Smooth muscle cell (in vitro differentiated cells): ENCODE measurements at regions not wholly inside any gene's neighbourhood (a gene's known extent, or its start where the extent isn't known, plus 50 kb on each side); places are given as distances from the start of the nearest gene placed in this dataset.
A peak's percentile ranks its signal among the peaks of the same experiment; 100 is the strongest.

Experiments used
- DNase-seq: peaks from one replicate; lab custom pipeline; 2025; ENCODE audit not compliant: unreplicated experiment; lab: John Stamatoyannopoulos, UW
- H2AFZ ChIP-seq: fragments of 200-600 bp; sonication (generic); 2 replicates; pipeline ENCODE4 v1.6.0; 2016; ENCODE audit warnings: antibody characterized with exemption, low read depth, mild to moderate bottlenecking
- H3F3A ChIP-seq: fragments of 200-600 bp; sonication (generic); 2 replicates; pipeline ENCODE4 v1.6.0; 2017; ENCODE audit warnings: antibody characterized with exemption, low read depth
- H3K27ac ChIP-seq: fragments of 200-600 bp; sonication (generic); 2 replicates; pipeline ENCODE4 v1.5.1; 2016; ENCODE audit warnings: low read depth, mild to moderate bottlenecking
- H3K27me3 ChIP-seq: fragments of 200-600 bp; sonication (generic); 2 replicates; pipeline ENCODE4 v1.6.1; 2016; ENCODE audit warnings: low read depth, mild to moderate bottlenecking
- H3K36me3 ChIP-seq: fragments of 200-600 bp; sonication (generic); 2 replicates; pipeline ENCODE4 v1.5.1; 2016; ENCODE audit warnings: low read depth
- H3K4me1 ChIP-seq: fragments of 200-600 bp; sonication (generic); 2 replicates; pipeline ENCODE4 v1.5.1; 2016; ENCODE audit warnings: low read depth
- H3K4me2 ChIP-seq: fragments of 200-600 bp; sonication (generic); 2 replicates; pipeline ENCODE4 v1.6.0; 2016; ENCODE audit warnings: mild to moderate bottlenecking
- H3K4me3 ChIP-seq: fragments of 200-600 bp; sonication (generic); 2 replicates; pipeline ENCODE4 v1.5.1; 2016; ENCODE audit warnings: mild to moderate bottlenecking
- H3K79me2 ChIP-seq: fragments of 200-600 bp; sonication (generic); 2 replicates; pipeline ENCODE4 v1.6.0; 2016; ENCODE audit warnings: low read depth, mild to moderate bottlenecking
- H3K9ac ChIP-seq: fragments of 200-600 bp; sonication (generic); 2 replicates; pipeline ENCODE4 v1.6.0; 2016; ENCODE audit warnings: low read depth
- H3K9me3 ChIP-seq: fragments of 200-600 bp; sonication (generic); replicated peaks from 2 replicates; pipeline ENCODE4 v1.5.1; 2016; ENCODE audit warnings: low read depth
- H4K20me1 ChIP-seq: fragments of 200-600 bp; sonication (generic); 2 replicates; pipeline ENCODE4 v1.6.0; 2016; ENCODE audit warnings: low read depth
- CTCF ChIP-seq: fragments of 200-600 bp; sonication (generic); IDR thresholded peaks from 2 replicates; pipeline ENCODE4 v1.5.1; 2017; ENCODE audit warnings: borderline replicate concordance, mild to moderate bottlenecking, antibody characterized with exemption; ENCODE audit not compliant: insufficient read depth, poor library complexity, severe bottlenecking
- WGBS: methylation state at CpG from one replicate; pipeline ENCODE4 v1.1.7; 2016; ENCODE audit warnings: low lambda C conversion rate; 5-methylcytosine and 5-hydroxymethylcytosine counted together

DNA sequence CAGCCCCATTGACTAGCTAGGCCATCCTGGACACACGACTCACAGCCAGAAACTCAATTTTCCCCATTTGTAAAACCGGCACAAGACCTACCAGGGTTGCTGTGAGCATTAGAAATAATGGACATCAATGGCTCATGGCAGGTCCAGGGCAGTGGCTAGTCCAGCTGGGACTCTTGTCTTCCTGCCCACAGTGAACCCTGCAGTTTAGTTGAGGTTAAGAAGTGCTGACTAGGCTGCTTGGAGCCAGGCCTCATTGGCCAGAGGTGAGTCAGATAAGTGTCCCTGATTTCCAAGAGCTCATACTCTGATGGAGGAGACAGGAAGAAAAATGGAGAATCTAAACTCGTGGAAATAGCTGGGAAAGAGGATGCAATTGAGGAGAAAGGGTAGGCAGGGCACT lies 123.4 kb upstream of the ZNF92 start:
- H3K79me2 ChIP-seq = no peaks in the 10 kb centered on the region
- no peaks in the 10 kb centered on the region for H3K27me3 ChIP-seq
- H3F3A ChIP-seq = no peaks in the 10 kb centered on the region
- H3K4me1 ChIP-seq = no peaks in the 10 kb centered on the region
- H4K20me1 ChIP-seq = no peaks in the 10 kb centered on the region
- H3K27ac ChIP-seq = no peak overlapping the region
- no peaks in the 10 kb centered on the region for H3K36me3 ChIP-seq
- H3K9me3 ChIP-seq = no peaks in the 10 kb centered on the region
- no peak overlapping the region for H3K9ac ChIP-seq
- H2AFZ ChIP-seq = no peak overlapping the region
- H3K4me3 ChIP-seq = no peak overlapping the region
- no peak overlapping the region for H3K4me2 ChIP-seq
- 92% methylated on average over 3 of the region's 3 CpGs for WGBS
- no peak for DNase-seq
- no peak for TF ChIP-seq CTCF

DNA sequence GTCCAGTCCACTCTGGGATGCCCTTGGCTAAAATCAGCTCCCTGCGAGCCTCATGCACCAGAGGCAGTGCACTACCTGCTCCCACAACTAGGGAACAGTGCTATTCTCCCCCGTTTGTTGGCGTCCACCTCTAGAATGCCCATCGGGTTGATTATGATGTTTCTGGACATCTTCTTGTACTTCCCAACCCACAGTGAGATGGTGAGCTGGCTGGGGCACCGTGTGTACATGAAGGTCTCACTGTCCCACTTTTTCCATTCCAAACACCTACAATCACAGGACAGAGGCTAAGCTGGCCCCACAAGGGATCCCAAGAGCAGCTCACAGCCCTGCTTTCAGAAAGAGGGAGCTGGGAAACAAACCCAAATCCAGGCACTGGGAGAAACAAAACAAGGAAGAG lies 126.2 kb upstream of the ZNF92 start:
- WGBS = 90% methylated on average over 5 of the region's 5 CpGs
- no peaks in the 10 kb centered on the region for H3K9me3 ChIP-seq

GRCh38 chr7:65239707-65240352 lies 133.8 kb upstream of the ZNF92 start:
- H3K4me3 ChIP-seq = peak overlapping the region; percentile 68
- no peaks in the 10 kb centered on the region for H3K36me3 ChIP-seq
- no peaks in the 10 kb centered on the region for H3F3A ChIP-seq
- H3K4me2 ChIP-seq = peak overlapping the region; percentile 94
- H4K20me1 ChIP-seq = no peaks in the 10 kb centered on the region
- TF ChIP-seq CTCF = no peak
- H3K27me3 ChIP-seq = peaks cover 5% of the 10 kb centered on the region
- peak; percentile 23 for DNase-seq
- H3K79me2 ChIP-seq = no peaks in the 10 kb centered on the region
- peak overlapping the region; percentile 65 for H3K9ac ChIP-seq
- no peak overlapping the region for H3K27ac ChIP-seq
- no peaks in the 10 kb centered on the region for H3K4me1 ChIP-seq
- peak overlapping the region; percentile 92 for H2AFZ ChIP-seq
- WGBS = under 1% methylated on average over 50 of the region's 52 CpGs
- no peaks in the 10 kb centered on the region for H3K9me3 ChIP-seq

More for the DNA sequence above, 126.2 kb upstream of the ZNF92 start:
- Histone ChIP-seq H3K27ac (no peak overlapping the region), H3K36me3 (no peaks in the 10 kb centered on the region), H3K79me2 (no peaks in the 10 kb centered on the region), H3K4me1 (no peaks in the 10 kb centered on the region), H3F3A (no peaks in the 10 kb centered on the region), H3K4me3 (no peak overlapping the region), H2AFZ (no peak overlapping the region), H3K4me2 (no peak overlapping the region), H4K20me1 (no peaks in the 10 kb centered on the region), H3K9ac (no peak overlapping the region), H3K27me3 (peaks cover 5% of the 10 kb centered on the region)
- no peak for TF ChIP-seq CTCF
- DNase-seq = no peak

DNA sequence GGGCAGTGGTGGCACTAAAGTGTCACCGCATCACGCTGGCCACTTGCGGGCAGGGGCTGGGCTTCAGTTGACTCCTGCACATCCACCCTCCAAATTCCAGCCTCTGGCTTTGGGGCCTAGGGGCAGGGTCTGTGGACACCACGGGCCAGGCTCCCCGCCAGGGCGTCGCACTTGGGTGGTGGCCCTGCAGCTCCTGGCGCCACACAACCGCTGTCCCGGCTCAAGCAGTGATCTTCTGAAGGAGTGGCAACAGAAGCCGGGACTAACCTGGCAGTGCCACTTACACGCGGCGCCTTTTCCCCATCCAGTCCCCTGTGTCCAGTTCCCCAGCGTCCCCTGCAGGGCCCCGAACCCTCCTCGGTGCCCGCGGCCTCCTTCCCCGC lies 134.3 kb upstream of the ZNF92 start:
- Histone ChIP-seq H3K27ac (no peak overlapping the region), H3F3A (no peaks in the 10 kb centered on the region)

More for the DNA sequence above, 134.3 kb upstream of the ZNF92 start:
- Histone ChIP-seq H3K9ac (peak overlapping the region; percentile 65), H3K79me2 (no peaks in the 10 kb centered on the region), H2AFZ (peak overlapping the region; percentile 92), H3K36me3 (no peaks in the 10 kb centered on the region), H3K9me3 (no peaks in the 10 kb centered on the region), H3K4me1 (no peaks in the 10 kb centered on the region), H3K4me2 (peak overlapping the region; percentile 94), H4K20me1 (no peaks in the 10 kb centered on the region), H3K4me3 (peak overlapping the region; percentile 68), H3K27me3 (peaks cover 5% of the 10 kb centered on the region)
- TF ChIP-seq CTCF = no peak
- 58% methylated on average over 18 of the region's 20 CpGs for WGBS
- DNase-seq = no peak
